Loucy (cell line): ENCODE measurements at regions not wholly inside any gene's neighbourhood (a gene's known extent, or its start where the extent isn't known, plus 50 kb on each side); places are given as distances from the start of the nearest gene placed in this dataset.

Experiments used
- H2AFZ ChIP-seq: fragments of 200-600 bp; sonication (generic); 2 replicates; pipeline ENCODE4 v1.6.0; 2016; ENCODE audit warnings: antibody characterized with exemption, mild to moderate bottlenecking, low read length, moderate library complexity
- H3F3A ChIP-seq: fragments of 200-600 bp; 2 replicates; pipeline ENCODE4 v1.6.0; 2016; ENCODE audit warnings: antibody characterized with exemption, low read depth, mild to moderate bottlenecking
- H3K27me3 ChIP-seq: fragments of 200-600 bp; sonication (generic); 2 replicates; pipeline ENCODE4 v1.6.1; 2014; ENCODE audit warnings: low read length, mild to moderate bottlenecking; ENCODE audit not compliant: insufficient read depth, poor library complexity, severe bottlenecking
- H3K36me3 ChIP-seq: fragments of 200-600 bp; sonication (generic); 2 replicates; pipeline ENCODE4 v1.6.1; 2016; ENCODE audit warnings: low read length; ENCODE audit not compliant: insufficient read depth
- H3K4me1 ChIP-seq: fragments of 200-600 bp; sonication (generic); 2 replicates; pipeline ENCODE4 v1.5.1; 2014; ENCODE audit warnings: low read length, mild to moderate bottlenecking; ENCODE audit not compliant: insufficient read depth, poor library complexity, severe bottlenecking
- H3K4me2 ChIP-seq: fragments of 200-600 bp; sonication (generic); 2 replicates; pipeline ENCODE4 v1.6.0; 2014; ENCODE audit warnings: antibody characterized with exemption, low read length, low read depth, mild to moderate bottlenecking; ENCODE audit not compliant: poor library complexity, severe bottlenecking
- H3K4me3 ChIP-seq: fragments of 200-600 bp; sonication (generic); 2 replicates; pipeline ENCODE4 v1.5.1; 2014; ENCODE audit warnings: low read length, mild to moderate bottlenecking, mixed read lengths; ENCODE audit not compliant: poor library complexity, severe bottlenecking
- H3K79me2 ChIP-seq: fragments of 200-600 bp; sonication (generic); 2 replicates; pipeline ENCODE4 v1.6.1; 2014; ENCODE audit warnings: low read length; ENCODE audit not compliant: insufficient read depth
- H3K9ac ChIP-seq: fragments of 200-600 bp; sonication (generic); 2 replicates; pipeline ENCODE4 v1.6.0; 2014; ENCODE audit warnings: mild to moderate bottlenecking, low read depth, low read length, moderate library complexity; ENCODE audit not compliant: poor library complexity, severe bottlenecking
- H3K9me2 ChIP-seq: fragments of 200-600 bp; sonication (generic); replicated peaks from 2 replicates; pipeline ENCODE4 v1.6.1; 2016; ENCODE audit warnings: low read depth, low read length, mixed read lengths
- H3K9me3 ChIP-seq: fragments of 200-600 bp; sonication (generic); 2 replicates; pipeline ENCODE4 v1.6.1; 2014; ENCODE audit warnings: mild to moderate bottlenecking, antibody characterized with exemption, low read length, low read depth; ENCODE audit not compliant: insufficient read depth
- H4K20me1 ChIP-seq: fragments of 200-600 bp; sonication (generic); 2 replicates; pipeline ENCODE4 v1.6.0; 2014; ENCODE audit warnings: antibody characterized with exemption, low read length, mild to moderate bottlenecking; ENCODE audit not compliant: insufficient read depth, poor library complexity, severe bottlenecking
- EZH2phosphoT487 ChIP-seq: fragments of 200-600 bp; IDR thresholded peaks from 2 replicates; pipeline ENCODE4 v1.6.1; 2018; ENCODE audit warnings: antibody characterized with exemption, mild to moderate bottlenecking, moderate library complexity, borderline replicate concordance
- TF ChIP-seq, protein P1 (sequence below): fragments of 200-600 bp; sonication (generic); conservative IDR thresholded peaks from 2 replicates; pipeline ENCODE4 v1.5.1; 2014; ENCODE audit warnings: mild to moderate bottlenecking, antibody characterized with exemption, low read length

DNA sequence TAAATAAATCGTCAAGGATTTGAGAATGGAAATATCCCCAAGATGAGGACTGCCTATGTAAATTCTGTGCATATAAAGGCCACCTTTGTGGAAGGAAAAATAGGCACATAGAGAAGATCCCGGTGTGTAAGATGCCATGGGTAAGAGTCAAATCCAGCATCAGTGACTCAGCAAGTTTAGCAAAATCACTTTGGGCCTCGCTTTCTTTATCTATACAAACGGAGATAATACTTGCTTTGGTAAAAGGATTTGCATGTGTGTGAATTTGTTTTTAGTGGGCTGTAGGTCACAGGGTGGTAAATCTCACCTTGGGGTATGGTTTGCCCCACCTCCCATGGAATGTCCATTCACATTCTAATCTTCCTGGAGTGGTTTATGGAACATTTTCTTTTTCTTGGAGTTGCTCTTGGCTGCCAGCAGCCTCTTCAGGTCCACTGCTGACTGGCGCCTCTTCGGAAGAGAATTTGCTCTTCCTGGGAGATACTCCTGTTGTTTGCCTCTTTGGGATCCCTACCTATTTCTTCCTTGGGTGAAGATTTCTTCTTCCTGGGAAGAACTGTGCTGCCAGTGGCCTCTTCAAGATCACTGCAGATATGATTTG is 587.6 kb downstream of the CDH11 start:
- no peaks in the 10 kb centered on the region for H4K20me1 ChIP-seq
- H3K4me1 ChIP-seq = no peaks in the 10 kb centered on the region
- no peaks in the 10 kb centered on the region for H3F3A ChIP-seq
- no peaks in the 10 kb centered on the region for H3K9me3 ChIP-seq
- TF ChIP-seq EZH2phosphoT487 = no peak
- TF ChIP-seq, protein P1, sequence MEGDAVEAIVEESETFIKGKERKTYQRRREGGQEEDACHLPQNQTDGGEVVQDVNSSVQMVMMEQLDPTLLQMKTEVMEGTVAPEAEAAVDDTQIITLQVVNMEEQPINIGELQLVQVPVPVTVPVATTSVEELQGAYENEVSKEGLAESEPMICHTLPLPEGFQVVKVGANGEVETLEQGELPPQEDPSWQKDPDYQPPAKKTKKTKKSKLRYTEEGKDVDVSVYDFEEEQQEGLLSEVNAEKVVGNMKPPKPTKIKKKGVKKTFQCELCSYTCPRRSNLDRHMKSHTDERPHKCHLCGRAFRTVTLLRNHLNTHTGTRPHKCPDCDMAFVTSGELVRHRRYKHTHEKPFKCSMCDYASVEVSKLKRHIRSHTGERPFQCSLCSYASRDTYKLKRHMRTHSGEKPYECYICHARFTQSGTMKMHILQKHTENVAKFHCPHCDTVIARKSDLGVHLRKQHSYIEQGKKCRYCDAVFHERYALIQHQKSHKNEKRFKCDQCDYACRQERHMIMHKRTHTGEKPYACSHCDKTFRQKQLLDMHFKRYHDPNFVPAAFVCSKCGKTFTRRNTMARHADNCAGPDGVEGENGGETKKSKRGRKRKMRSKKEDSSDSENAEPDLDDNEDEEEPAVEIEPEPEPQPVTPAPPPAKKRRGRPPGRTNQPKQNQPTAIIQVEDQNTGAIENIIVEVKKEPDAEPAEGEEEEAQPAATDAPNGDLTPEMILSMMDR = no peak
- H3K36me3 ChIP-seq = no peaks in the 10 kb centered on the region
- H3K9me2 ChIP-seq = no peaks in the 10 kb centered on the region
- no peak overlapping the region for H3K4me3 ChIP-seq
- H3K4me2 ChIP-seq = no peak overlapping the region
- no peak overlapping the region for H2AFZ ChIP-seq
- no peaks in the 10 kb centered on the region for H3K27me3 ChIP-seq
- no peak overlapping the region for H3K9ac ChIP-seq
- no peaks in the 10 kb centered on the region for H3K79me2 ChIP-seq

DNA sequence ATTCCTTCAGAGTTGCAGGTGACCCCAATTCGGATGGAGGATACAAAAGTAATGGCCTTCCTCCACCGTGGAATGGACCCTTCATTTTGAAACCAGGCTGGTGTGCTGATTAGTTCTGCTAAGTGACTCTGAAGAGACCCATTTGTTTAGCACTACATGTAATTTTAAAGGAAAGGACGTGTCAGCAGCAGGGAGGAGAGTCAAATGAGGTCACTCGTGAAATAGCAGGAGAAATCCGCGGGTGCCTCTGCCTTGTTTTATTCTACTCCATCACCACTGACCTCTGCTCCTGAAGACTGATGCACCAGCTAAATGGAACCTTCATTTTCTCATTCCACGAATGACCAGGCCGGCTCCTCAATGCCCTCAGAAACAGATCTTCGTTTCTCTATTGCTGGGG is 589.2 kb downstream of the CDH11 start:
- Histone ChIP-seq H3K4me3 (no peak overlapping the region), H3K4me2 (no peak overlapping the region), H3K9ac (no peak overlapping the region), H4K20me1 (no peaks in the 10 kb centered on the region), H3K36me3 (no peaks in the 10 kb centered on the region), H3F3A (no peaks in the 10 kb centered on the region), H3K4me1 (no peaks in the 10 kb centered on the region), H3K27me3 (no peaks in the 10 kb centered on the region), H3K79me2 (no peaks in the 10 kb centered on the region), H2AFZ (no peak overlapping the region), H3K9me3 (no peaks in the 10 kb centered on the region), H3K9me2 (no peaks in the 10 kb centered on the region)
- TF ChIP-seq EZH2phosphoT487 = no peak
- TF ChIP-seq, protein P1 = no peak

DNA sequence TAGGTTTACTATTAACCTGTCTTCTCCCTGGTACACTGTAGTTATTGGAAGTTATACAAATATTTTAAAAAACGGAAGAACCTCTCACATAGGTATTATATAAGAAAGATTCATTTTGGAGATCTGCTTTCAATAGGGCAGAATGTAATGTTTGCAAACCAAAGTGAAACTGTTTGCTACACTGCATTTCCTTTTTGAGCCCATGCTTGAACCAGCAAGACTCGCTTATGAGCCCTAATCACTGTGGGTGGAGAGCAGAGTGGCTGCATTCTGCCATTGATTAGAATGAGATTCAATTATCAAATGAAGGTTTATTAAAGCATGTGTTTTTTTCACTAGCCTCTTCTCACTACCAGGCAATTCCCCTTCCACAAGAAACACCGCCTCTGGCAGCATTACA is 589.7 kb downstream of the CDH11 start:
- H3K9me3 ChIP-seq = no peaks in the 10 kb centered on the region
- H3K9ac ChIP-seq = no peak overlapping the region
- H3K9me2 ChIP-seq = no peaks in the 10 kb centered on the region
- H3K36me3 ChIP-seq = no peaks in the 10 kb centered on the region
- H4K20me1 ChIP-seq = no peaks in the 10 kb centered on the region
- no peak overlapping the region for H3K4me3 ChIP-seq
- no peak overlapping the region for H3K4me2 ChIP-seq
- no peaks in the 10 kb centered on the region for H3F3A ChIP-seq
- no peaks in the 10 kb centered on the region for H3K79me2 ChIP-seq
- no peaks in the 10 kb centered on the region for H3K27me3 ChIP-seq
- TF ChIP-seq EZH2phosphoT487 = no peak
- TF ChIP-seq, protein P1 = no peak
- no peaks in the 10 kb centered on the region for H3K4me1 ChIP-seq
- H2AFZ ChIP-seq = no peak overlapping the region
